Skeletal muscle cell (primary cell): ENCODE measurements at regions not wholly inside any gene's neighbourhood (a gene's known extent, or its start where the extent isn't known, plus 50 kb on each side); places are given as distances from the start of the nearest gene placed in this dataset.
"Not testable (repeated sequence)": the region's sequence is repeated elsewhere in the genome, so short reads cannot be mapped to it uniquely, and the experiment has no call there.

Experiments
- DNase-seq: peaks from one replicate; pipeline ENCODE4 v3.0.0-alpha.2; 2010; ENCODE audit warnings: low read depth
- H3K4me3 ChIP-seq: 2 replicates; pipeline ENCODE4 v1.5.1; 2011; ENCODE audit warnings: low read depth, mild to moderate bottlenecking, control low read depth, low read length, moderate library complexity

- H3K4me3 ChIP-seq, result no peak overlapping the region
- DNase-seq, result no peak
Measured at GRCh38 chr2:39937621-39938020, 158.6 kb upstream of the THUMPD2 start.

GRCh38 chr2:39934851-39935250, 155.8 kb upstream of the THUMPD2 start:
- H3K4me3 ChIP-seq, result no peak overlapping the region
- no peak for DNase-seq

GRCh38 chr2:39933196-39933595, 154.1 kb upstream of the THUMPD2 start:
- DNase-seq, result no peak
- no peak overlapping the region for H3K4me3 ChIP-seq

- no peak overlapping the region for H3K4me3 ChIP-seq
- no peak for DNase-seq
Measured at GRCh38 chr2:39932198-39932597, 153.1 kb upstream of the THUMPD2 start.

GRCh38 chr2:39930175-39930917, 151.3 kb upstream of the THUMPD2 start:
- no peak for DNase-seq
- H3K4me3 ChIP-seq, result no peak overlapping the region

GRCh38 chr2:39929531-39929930, 150.5 kb upstream of the THUMPD2 start:
- H3K4me3 ChIP-seq, result no peak overlapping the region
- DNase-seq, result no peak

GRCh38 chr2:39925312-39925711, 146.3 kb upstream of the THUMPD2 start:
- no peak overlapping the region for H3K4me3 ChIP-seq
- DNase-seq, result no peak

GRCh38 chr2:39923455-39923854, 144.4 kb upstream of the THUMPD2 start:
- H3K4me3 ChIP-seq, result no peak overlapping the region
- no peak for DNase-seq

GRCh38 chr2:39922679-39923405, 143.8 kb upstream of the THUMPD2 start:
- no peak for DNase-seq
- H3K4me3 ChIP-seq, result no peak overlapping the region

GRCh38 chr2:39920307-39920801, 141.3 kb upstream of the THUMPD2 start:
- no peak for DNase-seq
- H3K4me3 ChIP-seq, result no peak overlapping the region

- DNase-seq, result no peak
- H3K4me3 ChIP-seq, result no peak overlapping the region
Measured at GRCh38 chr2:39919511-39920306, 140.7 kb upstream of the THUMPD2 start.

GRCh38 chr2:39918886-39919285, 139.8 kb upstream of the THUMPD2 start:
- no peak overlapping the region for H3K4me3 ChIP-seq
- DNase-seq, result no peak

GRCh38 chr2:39917371-39917770, 138.3 kb upstream of the THUMPD2 start:
- DNase-seq, H3K4me3 ChIP-seq: not testable (repeated sequence)

GRCh38 chr2:39914949-39915348, 135.9 kb upstream of the THUMPD2 start:
- no peak overlapping the region for H3K4me3 ChIP-seq
- DNase-seq, result no peak

GRCh38 chr2:39913648-39914461, 134.8 kb upstream of the THUMPD2 start:
- DNase-seq, result peak; percentile 50
- no peak overlapping the region for H3K4me3 ChIP-seq

- H3K4me3 ChIP-seq, result no peak overlapping the region
- peak; percentile 63 for DNase-seq
Measured at GRCh38 chr2:39902103-39902502, 123.0 kb upstream of the THUMPD2 start.

GRCh38 chr2:39898934-39899333, 119.9 kb upstream of the THUMPD2 start:
- no peak for DNase-seq
- H3K4me3 ChIP-seq, result no peak overlapping the region

GRCh38 chr2:39897273-39897672, 118.2 kb upstream of the THUMPD2 start:
- no peak overlapping the region for H3K4me3 ChIP-seq
- no peak for DNase-seq

- DNase-seq, result no peak
- no peak overlapping the region for H3K4me3 ChIP-seq
Measured at GRCh38 chr2:39894082-39894481, 115.0 kb upstream of the THUMPD2 start.
